ENCODE measurements at regions not wholly inside any gene's neighbourhood (a gene's known extent, or its start where the extent isn't known, plus 50 kb on each side); places are given as distances from the start of the nearest gene placed in this dataset.

- no peak for TF ChIP-seq CTCF (IDR thresholded peaks at IDR 0.05; ENCODE audit: poor library complexity, severe bottlenecking)
- H3K27ac ChIP-seq (ENCODE audit: poor library complexity, severe bottlenecking): no peak overlapping the region
- no peaks in the 10 kb centered on the region for H3K27me3 ChIP-seq (ENCODE audit: insufficient read depth, poor library complexity, severe bottlenecking)
- no peak for DNase-seq (ENCODE audit: low spot score)
- no peaks in the 10 kb centered on the region for H3K4me1 ChIP-seq (ENCODE audit: insufficient read depth, poor library complexity, severe bottlenecking)
- H3K4me3 ChIP-seq (ENCODE audit: severe bottlenecking): no peak overlapping the region
- 0 out of 3 replicates have a peak, but pooled peaks have one; percentile 23 for ATAC-seq (ENCODE audit: low read depth)
- H3K9me3 ChIP-seq (ENCODE audit: severe bottlenecking): no peaks in the 10 kb centered on the region
- no peaks in the 10 kb centered on the region for H3K36me3 ChIP-seq (ENCODE audit: low read depth)
These were observed 84.1 kb upstream of the SLC66A3 start for GRCh38 chr2:11071211-11071610.

GRCh38 chr2:11071939-11072338 is 83.3 kb upstream of the SLC66A3 start:
- no peaks in the 10 kb centered on the region for H3K27me3 ChIP-seq (ENCODE audit: insufficient read depth, poor library complexity, severe bottlenecking)
- H3K36me3 ChIP-seq (ENCODE audit: low read depth): no peaks in the 10 kb centered on the region
- no peak for DNase-seq (ENCODE audit: low spot score)
- no peaks in the 10 kb centered on the region for H3K4me1 ChIP-seq (ENCODE audit: insufficient read depth, poor library complexity, severe bottlenecking)
- H3K9me3 ChIP-seq (ENCODE audit: severe bottlenecking): no peaks in the 10 kb centered on the region
- H3K4me3 ChIP-seq (ENCODE audit: severe bottlenecking): no peak overlapping the region
- no peak for TF ChIP-seq CTCF (IDR thresholded peaks at IDR 0.05; ENCODE audit: poor library complexity, severe bottlenecking)
- no peak for ATAC-seq (ENCODE audit: low read depth)
- H3K27ac ChIP-seq (ENCODE audit: poor library complexity, severe bottlenecking): no peak overlapping the region

- no peaks in the 10 kb centered on the region for H3K27me3 ChIP-seq (ENCODE audit: insufficient read depth, poor library complexity, severe bottlenecking)
- no peaks in the 10 kb centered on the region for H3K36me3 ChIP-seq (ENCODE audit: low read depth)
- no peak for DNase-seq (ENCODE audit: low spot score)
- no peak for ATAC-seq (ENCODE audit: low read depth)
- H3K4me3 ChIP-seq (ENCODE audit: severe bottlenecking): no peak overlapping the region
- H3K4me1 ChIP-seq (ENCODE audit: insufficient read depth, poor library complexity, severe bottlenecking): no peaks in the 10 kb centered on the region
- TF ChIP-seq CTCF (IDR thresholded peaks at IDR 0.05; ENCODE audit: poor library complexity, severe bottlenecking): no peak
- no peak overlapping the region for H3K27ac ChIP-seq (ENCODE audit: poor library complexity, severe bottlenecking)
- no peaks in the 10 kb centered on the region for H3K9me3 ChIP-seq (ENCODE audit: severe bottlenecking)
These were observed 82.7 kb upstream of the SLC66A3 start for GRCh38 chr2:11072550-11072949.

- H3K36me3 ChIP-seq (ENCODE audit: low read depth): no peaks in the 10 kb centered on the region
- H3K27ac ChIP-seq (ENCODE audit: poor library complexity, severe bottlenecking): no peak overlapping the region
- no peak overlapping the region for H3K4me3 ChIP-seq (ENCODE audit: severe bottlenecking)
- H3K4me1 ChIP-seq (ENCODE audit: insufficient read depth, poor library complexity, severe bottlenecking): no peaks in the 10 kb centered on the region
- no peaks in the 10 kb centered on the region for H3K9me3 ChIP-seq (ENCODE audit: severe bottlenecking)
- H3K27me3 ChIP-seq (ENCODE audit: insufficient read depth, poor library complexity, severe bottlenecking): no peaks in the 10 kb centered on the region
- peak; percentile 25 for TF ChIP-seq CTCF (IDR thresholded peaks at IDR 0.05; ENCODE audit: poor library complexity, severe bottlenecking)
- DNase-seq (ENCODE audit: low spot score) (no peak), ATAC-seq (ENCODE audit: low read depth) (no peak)
These were observed 82.0 kb upstream of the SLC66A3 start for GRCh38 chr2:11073251-11073650.

- no peaks in the 10 kb centered on the region for H3K27me3 ChIP-seq (ENCODE audit: insufficient read depth, poor library complexity, severe bottlenecking)
- no peak for ATAC-seq (ENCODE audit: low read depth)
- H3K4me1 ChIP-seq (ENCODE audit: insufficient read depth, poor library complexity, severe bottlenecking): no peaks in the 10 kb centered on the region
- no peak for TF ChIP-seq CTCF (IDR thresholded peaks at IDR 0.05; ENCODE audit: poor library complexity, severe bottlenecking)
- no peaks in the 10 kb centered on the region for H3K36me3 ChIP-seq (ENCODE audit: low read depth)
- DNase-seq (ENCODE audit: low spot score): no peak
- no peak overlapping the region for H3K27ac ChIP-seq (ENCODE audit: poor library complexity, severe bottlenecking)
- H3K9me3 ChIP-seq (ENCODE audit: severe bottlenecking): no peaks in the 10 kb centered on the region
- no peak overlapping the region for H3K4me3 ChIP-seq (ENCODE audit: severe bottlenecking)
These were observed 81.5 kb upstream of the SLC66A3 start for GRCh38 chr2:11073776-11074175.

Data from RWPE2 (cell line).